ENCODE measurements at regions not wholly inside any gene's neighbourhood (a gene's known extent, or its start where the extent isn't known, plus 50 kb on each side); places are given as distances from the start of the nearest gene placed in this dataset.

- DNase-seq (ENCODE audit: extremely low read depth, low read depth): no peak
- TF ChIP-seq CTCF (IDR thresholded peaks at IDR 0.05; ENCODE audit: low read depth, low read length): no peak
These were observed 195.9 kb upstream of the PARP11 start for GRCh38 chr12:4068981-4069669.

- no peak for DNase-seq (ENCODE audit: extremely low read depth, low read depth)
- no peak for TF ChIP-seq CTCF (IDR thresholded peaks at IDR 0.05; ENCODE audit: low read depth, low read length)
These were observed 190.8 kb upstream of the PARP11 start for GRCh38 chr12:4064008-4064407.

- no peak for TF ChIP-seq CTCF (IDR thresholded peaks at IDR 0.05; ENCODE audit: low read depth, low read length)
- DNase-seq (ENCODE audit: extremely low read depth, low read depth): no peak
These were observed 186.8 kb upstream of the PARP11 start for GRCh38 chr12:4059898-4060568.

- no peak for TF ChIP-seq CTCF (IDR thresholded peaks at IDR 0.05; ENCODE audit: low read depth, low read length)
- DNase-seq (ENCODE audit: extremely low read depth, low read depth): no peak
These were observed 184.0 kb upstream of the PARP11 start for GRCh38 chr12:4056910-4057845.

GRCh38 chr12:4054630-4055029 is 181.4 kb upstream of the PARP11 start:
- no peak for DNase-seq (ENCODE audit: extremely low read depth, low read depth)
- TF ChIP-seq CTCF (IDR thresholded peaks at IDR 0.05; ENCODE audit: low read depth, low read length): no peak

GRCh38 chr12:4052691-4053090 is 179.5 kb upstream of the PARP11 start:
- TF ChIP-seq CTCF (IDR thresholded peaks at IDR 0.05; ENCODE audit: low read depth, low read length): no peak
- no peak for DNase-seq (ENCODE audit: extremely low read depth, low read depth)

All from AG09319 (cell line).